ENCODE measurements at regions not wholly inside any gene's neighbourhood (a gene's known extent, or its start where the extent isn't known, plus 50 kb on each side); places are given as distances from the start of the nearest gene placed in this dataset.
A peak's percentile ranks its signal among the peaks of the same experiment; 100 is the strongest.

GRCh38 chr13:33711436-33711835 lies 106.5 kb upstream of the RFC3 start:
- no peak for DNase-seq (ENCODE audit: extremely low read depth in 1 of 11, low read depth in 9 of 11, low spot score in 4 of 11)

GRCh38 chr13:33717775-33718174 lies 100.2 kb upstream of the RFC3 start:
- DNase-seq (ENCODE audit: extremely low read depth in 1 of 11, low read depth in 9 of 11, low spot score in 4 of 11) = no peak

GRCh38 chr13:33721724-33722123 lies 96.2 kb upstream of the RFC3 start:
- DNase-seq (ENCODE audit: extremely low read depth in 1 of 11, low read depth in 9 of 11, low spot score in 4 of 11) = no peak

- no peak for DNase-seq (ENCODE audit: extremely low read depth in 1 of 11, low read depth in 9 of 11, low spot score in 4 of 11)
Measured at GRCh38 chr13:33722216-33722915, 95.6 kb upstream of the RFC3 start.

GRCh38 chr13:33723365-33723764 lies 94.6 kb upstream of the RFC3 start:
- no peak for DNase-seq (ENCODE audit: extremely low read depth in 1 of 11, low read depth in 9 of 11, low spot score in 4 of 11)

- peak; percentile 59 to 86 (median 77) for DNase-seq (ENCODE audit: extremely low read depth in 1 of 11, low read depth in 9 of 11, low spot score in 4 of 11)
Measured at GRCh38 chr13:33723772-33724435, 94.0 kb upstream of the RFC3 start.

- DNase-seq (ENCODE audit: extremely low read depth in 1 of 11, low read depth in 9 of 11, low spot score in 4 of 11) = no peak
Measured at GRCh38 chr13:33725340-33725739, 92.6 kb upstream of the RFC3 start.

GRCh38 chr13:33727297-33728083 lies 90.5 kb upstream of the RFC3 start:
- no peak for DNase-seq (ENCODE audit: extremely low read depth in 1 of 11, low read depth in 9 of 11, low spot score in 4 of 11)

GRCh38 chr13:33728271-33729037 lies 89.5 kb upstream of the RFC3 start:
- DNase-seq (ENCODE audit: extremely low read depth in 1 of 11, low read depth in 9 of 11, low spot score in 4 of 11) = no peak

- no peak for DNase-seq (ENCODE audit: extremely low read depth in 1 of 11, low read depth in 9 of 11, low spot score in 4 of 11)
Measured at GRCh38 chr13:33730147-33730546, 87.8 kb upstream of the RFC3 start.

- DNase-seq (ENCODE audit: extremely low read depth in 1 of 11, low read depth in 9 of 11, low spot score in 4 of 11) = no peak
Measured at GRCh38 chr13:33730619-33731018, 87.3 kb upstream of the RFC3 start.

GRCh38 chr13:33735276-33735675 lies 82.7 kb upstream of the RFC3 start:
- DNase-seq (ENCODE audit: extremely low read depth in 1 of 11, low read depth in 9 of 11, low spot score in 4 of 11) = no peak

- no peak for DNase-seq (ENCODE audit: extremely low read depth in 1 of 11, low read depth in 9 of 11, low spot score in 4 of 11)
Measured at GRCh38 chr13:33739254-33739653, 78.7 kb upstream of the RFC3 start.

- DNase-seq (ENCODE audit: extremely low read depth in 1 of 11, low read depth in 9 of 11, low spot score in 4 of 11) = no peak
Measured at GRCh38 chr13:33740134-33740538, 77.8 kb upstream of the RFC3 start.

- no peak for DNase-seq (ENCODE audit: extremely low read depth in 1 of 11, low read depth in 9 of 11, low spot score in 4 of 11)
Measured at GRCh38 chr13:33742321-33742720, 75.6 kb upstream of the RFC3 start.

GRCh38 chr13:33743438-33744368 lies 74.2 kb upstream of the RFC3 start:
- DNase-seq (ENCODE audit: extremely low read depth in 1 of 11, low read depth in 9 of 11, low spot score in 4 of 11) = no peak

GRCh38 chr13:33744589-33745369 lies 73.2 kb upstream of the RFC3 start:
- no peak for DNase-seq (ENCODE audit: extremely low read depth in 1 of 11, low read depth in 9 of 11, low spot score in 4 of 11)

Data from renal cortex interstitium (tissue), 11 donors.